Fibroblast of lung (primary cell): ENCODE measurements at regions not wholly inside any gene's neighbourhood (a gene's known extent, or its start where the extent isn't known, plus 50 kb on each side); places are given as distances from the start of the nearest gene placed in this dataset.

Experiments used
- EZH2 ChIP-seq: IDR thresholded peaks from 2 replicates; pipeline ENCODE4 v1.5.1; 2012; ENCODE audit warnings: low read length, control low read depth, mild to moderate bottlenecking; ENCODE audit errors: missing control alignments
- TF ChIP-seq, protein P1 (sequence below), 2 donors: IDR thresholded peaks in 1 of 2; conservative IDR thresholded peaks in 1 of 2; 1 replicate in 1 of 2; 2 replicates in 1 of 2; pipeline ENCODE4 v1.5.1; 2011 to 2012; ENCODE audit warnings: low read length in 2 of 2, control low read depth in 1 of 2, inconsistent platforms in 1 of 2, low read depth in 1 of 2, mild to moderate bottlenecking in 1 of 2

DNA sequence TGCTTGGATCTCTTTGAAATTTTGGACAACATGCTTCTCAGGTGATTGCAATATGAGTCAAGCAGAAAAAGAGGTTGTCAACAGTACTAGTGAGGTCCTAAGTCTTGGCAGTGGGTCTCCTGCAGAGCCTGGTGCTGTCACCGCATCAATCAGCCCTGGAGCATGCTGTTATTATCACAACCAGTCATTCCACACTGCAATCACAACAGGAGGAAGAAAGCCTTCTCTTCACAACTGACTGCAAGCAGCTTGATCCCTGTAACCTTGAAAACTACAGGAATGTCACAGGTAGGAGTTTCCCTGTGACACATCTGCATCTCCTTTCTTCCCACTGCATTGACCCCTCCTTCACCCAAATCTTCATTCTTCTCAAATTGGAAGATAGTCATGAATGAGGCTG is 451.1 kb upstream of the ATP11B start:
- TF ChIP-seq EZH2, result no peak
- TF ChIP-seq, protein P1, sequence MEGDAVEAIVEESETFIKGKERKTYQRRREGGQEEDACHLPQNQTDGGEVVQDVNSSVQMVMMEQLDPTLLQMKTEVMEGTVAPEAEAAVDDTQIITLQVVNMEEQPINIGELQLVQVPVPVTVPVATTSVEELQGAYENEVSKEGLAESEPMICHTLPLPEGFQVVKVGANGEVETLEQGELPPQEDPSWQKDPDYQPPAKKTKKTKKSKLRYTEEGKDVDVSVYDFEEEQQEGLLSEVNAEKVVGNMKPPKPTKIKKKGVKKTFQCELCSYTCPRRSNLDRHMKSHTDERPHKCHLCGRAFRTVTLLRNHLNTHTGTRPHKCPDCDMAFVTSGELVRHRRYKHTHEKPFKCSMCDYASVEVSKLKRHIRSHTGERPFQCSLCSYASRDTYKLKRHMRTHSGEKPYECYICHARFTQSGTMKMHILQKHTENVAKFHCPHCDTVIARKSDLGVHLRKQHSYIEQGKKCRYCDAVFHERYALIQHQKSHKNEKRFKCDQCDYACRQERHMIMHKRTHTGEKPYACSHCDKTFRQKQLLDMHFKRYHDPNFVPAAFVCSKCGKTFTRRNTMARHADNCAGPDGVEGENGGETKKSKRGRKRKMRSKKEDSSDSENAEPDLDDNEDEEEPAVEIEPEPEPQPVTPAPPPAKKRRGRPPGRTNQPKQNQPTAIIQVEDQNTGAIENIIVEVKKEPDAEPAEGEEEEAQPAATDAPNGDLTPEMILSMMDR (conservative IDR thresholded peaks at IDR 0.05 in 1 of 2, IDR thresholded peaks at IDR 0.05 in 1 of 2; ENCODE audit: low read depth in 1 of 2, low read length in 2 of 2), result no peak
